Ovary (tissue), 3 donors: ENCODE measurements at regions not wholly inside any gene's neighbourhood (a gene's known extent, or its start where the extent isn't known, plus 50 kb on each side); places are given as distances from the start of the nearest gene placed in this dataset.

ENCODE experiments used
- CTCF ChIP-seq, 3 donors: fragments of 450-650 bp in 2 of 3; fragments of 200-600 bp in 1 of 3; IDR thresholded peaks; one replicate each; pipeline versions ENCODE4 v1.5.1 to v1.8.0; 2016 to 2022; ENCODE audit warnings: antibody characterized with exemption in 3 of 3, mild to moderate bottlenecking in 1 of 3
- EP300 ChIP-seq: sonication (generic); formaldehyde crosslinking; IDR thresholded peaks from one replicate; pipeline ENCODE4 v1.6.1; 2017; ENCODE audit warnings: antibody characterized with exemption
- POLR2A ChIP-seq: fragments of 450-650 bp; IDR thresholded peaks from one replicate; pipeline ENCODE4 v1.6.1; 2017; ENCODE audit warnings: antibody characterized with exemption, mild to moderate bottlenecking, moderate library complexity
- donor health status: DM: no; HTN: no; CAD: no.

DNA sequence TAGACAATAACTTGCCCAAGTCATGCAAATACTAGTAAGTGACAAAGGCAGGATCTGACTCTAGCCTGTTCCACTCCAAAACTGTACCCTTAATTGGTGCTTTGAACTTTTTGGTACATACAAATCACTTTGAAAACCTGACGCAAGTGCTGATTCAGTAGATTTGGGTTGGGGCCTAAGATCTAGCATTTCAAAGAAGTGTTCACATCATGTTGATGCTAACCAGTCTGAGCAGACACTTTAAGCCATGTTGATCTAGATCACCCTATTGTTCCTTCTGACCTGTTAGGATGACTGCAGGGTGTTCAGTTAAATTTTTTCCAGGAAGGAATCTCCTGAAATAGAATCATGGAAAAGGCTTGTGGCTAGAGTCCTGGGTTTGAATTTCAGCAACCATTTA lies 57.7 kb upstream of the CPEB4 start:
- TF ChIP-seq CTCF (IDR thresholded peaks at IDR 0.05), result no peak
- no peak for TF ChIP-seq POLR2A
- no peak for TF ChIP-seq EP300
